ENCODE measurements at regions not wholly inside any gene's neighbourhood (a gene's known extent, or its start where the extent isn't known, plus 50 kb on each side); places are given as distances from the start of the nearest gene placed in this dataset.

DNA sequence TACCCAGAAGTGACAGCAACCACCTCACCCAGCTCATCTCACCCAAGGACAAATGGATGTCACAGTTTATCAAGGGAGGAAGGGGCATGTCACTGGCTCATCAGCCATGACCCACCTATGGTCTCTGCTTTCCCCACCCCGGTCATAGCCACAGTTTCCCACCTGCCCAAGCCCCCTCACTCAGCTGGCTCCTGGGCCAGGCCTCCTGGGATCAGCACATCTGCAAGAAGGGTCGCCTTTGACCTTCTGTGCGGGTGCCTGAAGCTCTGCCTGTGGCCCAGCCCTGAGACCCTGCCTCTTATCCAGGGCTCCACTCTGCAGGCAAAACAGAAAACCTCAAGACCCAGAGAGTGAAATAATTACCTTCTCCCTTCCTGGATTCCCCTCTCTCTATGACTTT, 236.4 kb downstream of the BUD13 start:
- Histone ChIP-seq H3K4me1 (ENCODE audit: control insufficient read depth in 4 of 4, insufficient read depth in 4 of 4, low read length in 3 of 4) (no peaks in the 10 kb centered on the region), H3K4me3 (ENCODE audit: low read depth in 1 of 3, low read length in 3 of 3) (no peak overlapping the region), H3K9ac (ENCODE audit: low read depth in 1 of 2, low read length in 2 of 2) (no peak overlapping the region), H3K9me3 (ENCODE audit: control insufficient read depth in 4 of 4, low read length in 3 of 4) (peaks cover 0 to 3% (median 0%) of the 10 kb centered on the region in 4 donors), H3K36me3 (ENCODE audit: control insufficient read depth in 4 of 4, insufficient read depth in 3 of 4, low read depth in 1 of 4, low read length in 3 of 4) (no peaks in the 10 kb centered on the region), H3K27me3 (ENCODE audit: control insufficient read depth in 4 of 4, insufficient read depth in 4 of 4, low read length in 3 of 4) (no peaks in the 10 kb centered on the region), H3K27ac (ENCODE audit: low read depth in 1 of 2, low read length in 2 of 2) (no peak overlapping the region)
- no peak for TF ChIP-seq YY1 (IDR thresholded peaks at IDR 0.05)
- TF ChIP-seq, protein P1, sequence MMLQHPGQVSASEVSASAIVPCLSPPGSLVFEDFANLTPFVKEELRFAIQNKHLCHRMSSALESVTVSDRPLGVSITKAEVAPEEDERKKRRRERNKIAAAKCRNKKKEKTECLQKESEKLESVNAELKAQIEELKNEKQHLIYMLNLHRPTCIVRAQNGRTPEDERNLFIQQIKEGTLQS (IDR thresholded peaks at IDR 0.05): no peak
- TF ChIP-seq, protein P2, sequence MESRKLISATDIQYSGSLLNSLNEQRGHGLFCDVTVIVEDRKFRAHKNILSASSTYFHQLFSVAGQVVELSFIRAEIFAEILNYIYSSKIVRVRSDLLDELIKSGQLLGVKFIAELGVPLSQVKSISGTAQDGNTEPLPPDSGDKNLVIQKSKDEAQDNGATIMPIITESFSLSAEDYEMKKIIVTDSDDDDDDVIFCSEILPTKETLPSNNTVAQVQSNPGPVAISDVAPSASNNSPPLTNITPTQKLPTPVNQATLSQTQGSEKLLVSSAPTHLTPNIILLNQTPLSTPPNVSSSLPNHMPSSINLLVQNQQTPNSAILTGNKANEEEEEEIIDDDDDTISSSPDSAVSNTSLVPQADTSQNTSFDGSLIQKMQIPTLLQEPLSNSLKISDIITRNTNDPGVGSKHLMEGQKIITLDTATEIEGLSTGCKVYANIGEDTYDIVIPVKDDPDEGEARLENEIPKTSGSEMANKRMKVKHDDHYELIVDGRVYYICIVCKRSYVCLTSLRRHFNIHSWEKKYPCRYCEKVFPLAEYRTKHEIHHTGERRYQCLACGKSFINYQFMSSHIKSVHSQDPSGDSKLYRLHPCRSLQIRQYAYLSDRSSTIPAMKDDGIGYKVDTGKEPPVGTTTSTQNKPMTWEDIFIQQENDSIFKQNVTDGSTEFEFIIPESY (IDR thresholded peaks at IDR 0.05): no peak
- TF ChIP-seq RAD21 (IDR thresholded peaks at IDR 0.05): no peak
- no peak for TF ChIP-seq CTCF (IDR thresholded peaks at IDR 0.05; ENCODE audit: low read depth, low read length, missing input control)
- no peak for TF ChIP-seq JUND (IDR thresholded peaks at IDR 0.05)
- TF ChIP-seq, protein P3, sequence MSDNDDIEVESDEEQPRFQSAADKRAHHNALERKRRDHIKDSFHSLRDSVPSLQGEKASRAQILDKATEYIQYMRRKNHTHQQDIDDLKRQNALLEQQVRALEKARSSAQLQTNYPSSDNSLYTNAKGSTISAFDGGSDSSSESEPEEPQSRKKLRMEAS (IDR thresholded peaks at IDR 0.05): no peak
- no peak for TF ChIP-seq HNF4A (conservative IDR thresholded peaks at IDR 0.05)
- no peak for TF ChIP-seq HNF4G (IDR thresholded peaks at IDR 0.05)
- TF ChIP-seq RXRA (IDR thresholded peaks at IDR 0.05): no peak
- no peak for TF ChIP-seq NR2F2 (IDR thresholded peaks at IDR 0.05)
- no peak for TF ChIP-seq GABPA (IDR thresholded peaks at IDR 0.05 in 1 of 2, conservative IDR thresholded peaks at IDR 0.05 in 1 of 2)
- TF ChIP-seq SP1 (IDR thresholded peaks at IDR 0.05): no peak
- WGBS: 77% methylated on average over 3 of the region's 3 CpGs
- no peak for DNase-seq (ENCODE audit: low spot score)

DNA sequence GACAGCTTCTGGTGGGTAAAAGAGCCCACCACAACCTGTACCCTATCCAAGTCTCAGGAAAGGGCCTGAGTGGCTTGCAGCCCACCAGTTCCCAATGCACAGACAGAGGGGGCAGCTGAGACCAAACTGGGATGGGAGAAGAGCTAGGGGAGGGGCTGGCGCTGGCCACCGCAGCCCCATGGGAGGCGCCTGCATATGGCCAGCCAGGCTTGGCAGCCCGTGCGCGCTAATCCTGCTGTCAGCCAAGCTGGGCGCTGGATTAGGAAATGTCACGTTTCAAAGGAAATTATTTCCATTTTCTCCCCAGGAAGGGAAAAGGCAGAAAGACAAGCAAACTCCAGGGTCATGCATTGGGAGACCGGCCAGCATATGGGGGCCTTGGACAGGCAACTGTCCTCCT, 236.8 kb downstream of the BUD13 start:
- TF ChIP-seq, protein P3 (IDR thresholded peaks at IDR 0.05): no peak
- no peak for TF ChIP-seq RAD21 (IDR thresholded peaks at IDR 0.05)
- TF ChIP-seq CTCF (IDR thresholded peaks at IDR 0.05; ENCODE audit: low read depth, low read length, missing input control): no peak
- no peak for TF ChIP-seq GABPA (IDR thresholded peaks at IDR 0.05 in 1 of 2, conservative IDR thresholded peaks at IDR 0.05 in 1 of 2)
- TF ChIP-seq EGR1 (IDR thresholded peaks at IDR 0.05; ENCODE audit: low read depth in 2 of 2): no peak
- no peak for TF ChIP-seq FOXA2 (IDR thresholded peaks at IDR 0.05)
- TF ChIP-seq NR2F2 (IDR thresholded peaks at IDR 0.05): no peak
- TF ChIP-seq HNF4G (IDR thresholded peaks at IDR 0.05): no peak
- no peak for TF ChIP-seq HNF4A (conservative IDR thresholded peaks at IDR 0.05)
- Histone ChIP-seq H3K4me1 (ENCODE audit: control insufficient read depth in 4 of 4, insufficient read depth in 4 of 4, low read length in 3 of 4) (no peaks in the 10 kb centered on the region), H3K27ac (ENCODE audit: low read depth in 1 of 2, low read length in 2 of 2) (no peak overlapping the region), H3K36me3 (ENCODE audit: control insufficient read depth in 4 of 4, insufficient read depth in 3 of 4, low read depth in 1 of 4, low read length in 3 of 4) (no peaks in the 10 kb centered on the region), H3K27me3 (ENCODE audit: control insufficient read depth in 4 of 4, insufficient read depth in 4 of 4, low read length in 3 of 4) (no peaks in the 10 kb centered on the region), H3K9ac (ENCODE audit: low read depth in 1 of 2, low read length in 2 of 2) (no peak overlapping the region), H3K9me3 (ENCODE audit: control insufficient read depth in 4 of 4, low read length in 3 of 4) (peaks cover 0 to 6% (median 1%) of the 10 kb centered on the region in 4 donors), H3K4me3 (ENCODE audit: low read depth in 1 of 3, low read length in 3 of 3) (no peak overlapping the region)
- DNase-seq (ENCODE audit: low spot score): no peak
- WGBS: 70% methylated on average over 9 of the region's 9 CpGs
